NCI-H345 treated with DMSO at 0.1 percent for 48 hours (cell line): ENCODE measurements at regions not wholly inside any gene's neighbourhood (a gene's known extent, or its start where the extent isn't known, plus 50 kb on each side); places are given as distances from the start of the nearest gene placed in this dataset.
"Not testable (repeated sequence)": the region's sequence is repeated elsewhere in the genome, so short reads cannot be mapped to it uniquely, and the experiment has no call there.

ENCODE experiments used
- DNase-seq: peaks from one replicate; lab custom pipeline; 2025; ENCODE audit not compliant: unreplicated experiment; lab: John Stamatoyannopoulos, UW

GRCh38 chr12:92436856-92437255 is 265.9 kb upstream of the PLEKHG7 start:
- no peak for DNase-seq

- DNase-seq, result no peak
Observed at GRCh38 chr12:92434607-92435025, 268.2 kb upstream of the PLEKHG7 start.

- no peak for DNase-seq
Observed at GRCh38 chr12:92432724-92433441, 269.9 kb upstream of the PLEKHG7 start.

- no peak for DNase-seq
Observed at GRCh38 chr12:92431146-92431545, 271.6 kb upstream of the PLEKHG7 start.

- no peak for DNase-seq
Observed at GRCh38 chr12:92426332-92426731, 276.5 kb upstream of the PLEKHG7 start.

GRCh38 chr12:92425165-92425564 is 277.6 kb upstream of the PLEKHG7 start:
- no peak for DNase-seq

GRCh38 chr12:92424338-92424737 is 278.5 kb upstream of the PLEKHG7 start:
- no peak for DNase-seq

- DNase-seq, result no peak
Observed at GRCh38 chr12:92421701-92422100, 276.1 kb upstream of the BTG1 start.

GRCh38 chr12:92421042-92421441 is 275.4 kb upstream of the BTG1 start:
- DNase-seq, result no peak

GRCh38 chr12:92419201-92419600 is 273.6 kb upstream of the BTG1 start:
- no peak for DNase-seq

GRCh38 chr12:92418381-92418780 is 272.7 kb upstream of the BTG1 start:
- no peak for DNase-seq

GRCh38 chr12:92417373-92417772 is 271.7 kb upstream of the BTG1 start:
- DNase-seq, result no peak

GRCh38 chr12:92416385-92416812 is 270.8 kb upstream of the BTG1 start:
- DNase-seq, result no peak

- DNase-seq, result no peak
Observed at GRCh38 chr12:92414170-92415070, 268.8 kb upstream of the BTG1 start.

- no peak for DNase-seq
Observed at GRCh38 chr12:92413286-92413685, 267.6 kb upstream of the BTG1 start.

- no peak for DNase-seq
Observed at GRCh38 chr12:92412856-92413255, 267.2 kb upstream of the BTG1 start.

GRCh38 chr12:92411687-92412086 is 266.0 kb upstream of the BTG1 start:
- no peak for DNase-seq

GRCh38 chr12:92408072-92408900 is 262.6 kb upstream of the BTG1 start:
- DNase-seq, result peak; percentile 2

GRCh38 chr12:92406404-92407070 is 260.9 kb upstream of the BTG1 start:
- not testable (repeated sequence) for DNase-seq

- not testable (repeated sequence) for DNase-seq
Observed at GRCh38 chr12:92405801-92406251, 260.2 kb upstream of the BTG1 start.

GRCh38 chr12:92404921-92405320 is 259.3 kb upstream of the BTG1 start:
- DNase-seq, result no peak
